ENCODE measurements at regions not wholly inside any gene's neighbourhood (a gene's known extent, or its start where the extent isn't known, plus 50 kb on each side); places are given as distances from the start of the nearest gene placed in this dataset.

- TF ChIP-seq NKRF (conservative IDR thresholded peaks at IDR 0.05): no peak
- TF ChIP-seq CEBPB (IDR thresholded peaks at IDR 0.05; ENCODE audit: borderline replicate concordance in 1 of 2, low read depth in 2 of 2, low read length in 2 of 2): no peak
- TF ChIP-seq SUPT20H (IDR thresholded peaks at IDR 0.05; ENCODE audit: borderline replicate concordance, control insufficient read depth, low read depth, low read length): no peak
- no peak for TF ChIP-seq IRF3 (IDR thresholded peaks at IDR 0.05)
- peak; percentile 81 for TF ChIP-seq MEF2A (IDR thresholded peaks at IDR 0.05; ENCODE audit: insufficient read depth, low read depth, low read length)
- peak; percentile 31; the same call in 1 of the 2 replicates for TF ChIP-seq BCL11A (IDR thresholded peaks at IDR 0.05; ENCODE audit: low read depth, low read length)
- TF ChIP-seq PML (IDR thresholded peaks at IDR 0.05; ENCODE audit: low read length): peak; percentile 57; the same call in 1 of the 2 replicates
- peak; percentile 92 for TF ChIP-seq ATF7 (IDR thresholded peaks at IDR 0.05; ENCODE audit: low read depth)
- no peak for TF ChIP-seq PBX3 (IDR thresholded peaks at IDR 0.05; ENCODE audit: insufficient replicate concordance, low read depth, low read length)
- no peak for TF ChIP-seq BCLAF1 (IDR thresholded peaks at IDR 0.05)
- no peak for TF ChIP-seq NFXL1 (IDR thresholded peaks at IDR 0.05; ENCODE audit: borderline replicate concordance)
- TF ChIP-seq CBX5 (IDR thresholded peaks at IDR 0.05; ENCODE audit: low read depth): peak; percentile 80; the same call in 1 of the 2 replicates
- TF ChIP-seq SKIL (IDR thresholded peaks at IDR 0.05; ENCODE audit: low read depth, poor library complexity, severe bottlenecking): peak; percentile 33
- TF ChIP-seq HDGF (IDR thresholded peaks at IDR 0.05): no peak; the same call in 1 of the 2 replicates
- peak; percentile 11; the same call in 1 of the 2 replicates for TF ChIP-seq SPI1 (IDR thresholded peaks at IDR 0.05; ENCODE audit: borderline replicate concordance, insufficient read depth, low read depth, low read length)
- TF ChIP-seq GATAD2B (conservative IDR thresholded peaks at IDR 0.05; ENCODE audit: low read depth): peak; percentile 85
- TF ChIP-seq MLLT1 (IDR thresholded peaks at IDR 0.05): peak; percentile 66; the same call in 1 of the 2 replicates
Observed at GRCh38 chr13:33542309-33543088, 256.9 kb upstream of the STARD13 start (continued).

Data from GM12878 (cell line).